Gastroesophageal sphincter (tissue), 3 donors: ENCODE measurements at regions not wholly inside any gene's neighbourhood (a gene's known extent, or its start where the extent isn't known, plus 50 kb on each side); places are given as distances from the start of the nearest gene placed in this dataset.

Source experiments
- CTCF ChIP-seq, 4 experiments: fragments of 200-600 bp in 2 of 4; fragments of 450-650 bp in 2 of 4; sonication (generic) in 1 of 4; IDR thresholded peaks; one replicate each; pipeline ENCODE4 v1.5.1; 2017 to 2019; ENCODE audit warnings: antibody characterized with exemption in 4 of 4, mild to moderate bottlenecking in 2 of 4, moderate library complexity in 2 of 4
- EP300 ChIP-seq: sonication (generic); formaldehyde crosslinking; IDR thresholded peaks from one replicate; pipeline ENCODE4 v1.6.1; 2017; ENCODE audit warnings: antibody characterized with exemption, mild to moderate bottlenecking

GRCh38 chr17:12438212-12438611 lies 227.5 kb upstream of the MYOCD start:
- TF ChIP-seq CTCF (IDR thresholded peaks at IDR 0.05) (no peak), EP300 (no peak)
